Mesendoderm (in vitro differentiated cells): ENCODE measurements at regions not wholly inside any gene's neighbourhood (a gene's known extent, or its start where the extent isn't known, plus 50 kb on each side); places are given as distances from the start of the nearest gene placed in this dataset.
A peak's percentile ranks its signal among the peaks of the same experiment; 100 is the strongest.

Experiments used
- DNase-seq: peaks from one replicate; pipeline ENCODE4 v3.0.0; 2013
- H2AK5ac ChIP-seq: 2 replicates; pipeline ENCODE4 v1.6.1; 2013; ENCODE audit warnings: low read length, inconsistent platforms
- H2BK120ac ChIP-seq: 2 replicates; pipeline ENCODE4 v1.6.1; 2013; ENCODE audit warnings: low read depth, mild to moderate bottlenecking, low read length, moderate library complexity, mixed read lengths
- H2BK15ac ChIP-seq: replicated peaks from 2 replicates; pipeline ENCODE4 v1.6.1; 2013; ENCODE audit warnings: low read depth, mild to moderate bottlenecking, moderate library complexity
- H2BK5ac ChIP-seq: 2 replicates; pipeline ENCODE4 v1.6.1; 2013; ENCODE audit warnings: low read length, inconsistent platforms
- H3K18ac ChIP-seq: 2 replicates; pipeline ENCODE4 v1.6.1; 2013; ENCODE audit warnings: mild to moderate bottlenecking, low read length, mixed read lengths
- H3K23ac ChIP-seq: one replicate; pipeline ENCODE4 v1.6.1; 2013; ENCODE audit warnings: low read length
- H3K27ac ChIP-seq: 2 replicates; pipeline ENCODE4 v1.5.1; 2013; ENCODE audit warnings: low read depth, mild to moderate bottlenecking, inconsistent platforms, low read length, moderate library complexity
- H3K27me3 ChIP-seq: 2 replicates; pipeline ENCODE4 v1.6.1; 2013; ENCODE audit warnings: low read length, control low read depth, mild to moderate bottlenecking, inconsistent platforms; ENCODE audit not compliant: insufficient read depth, poor library complexity
- H3K36me3 ChIP-seq: 2 replicates; pipeline ENCODE4 v1.6.1; 2013; ENCODE audit warnings: low read length, inconsistent platforms; ENCODE audit not compliant: control insufficient read depth, insufficient read depth
- H3K4ac ChIP-seq: one replicate; pipeline ENCODE4 v1.6.1; 2013; ENCODE audit warnings: low read depth, mild to moderate bottlenecking, low read length, moderate library complexity
- H3K4me1 ChIP-seq: 2 replicates; pipeline ENCODE4 v1.6.1; 2013; ENCODE audit warnings: low read depth, low read length, inconsistent platforms; ENCODE audit not compliant: control insufficient read depth
- H3K4me2 ChIP-seq: 2 replicates; pipeline ENCODE4 v1.6.1; 2013; ENCODE audit warnings: low read length
- H3K4me3 ChIP-seq: 2 replicates; pipeline ENCODE4 v1.5.1; 2013; ENCODE audit warnings: mild to moderate bottlenecking, low read length
- H3K56ac ChIP-seq: one replicate; pipeline ENCODE4 v1.6.1; 2013; ENCODE audit warnings: low read length
- H3K79me1 ChIP-seq: 2 replicates; pipeline ENCODE4 v1.6.1; 2013; ENCODE audit warnings: low read length, inconsistent platforms
- H3K79me2 ChIP-seq: 2 replicates; pipeline ENCODE4 v1.6.1; 2013; ENCODE audit warnings: mild to moderate bottlenecking, low read length; ENCODE audit not compliant: control insufficient read depth, insufficient read depth
- H3K9ac ChIP-seq: 2 replicates; pipeline ENCODE4 v1.6.1; 2013; ENCODE audit warnings: low read length, inconsistent platforms
- H4K5ac ChIP-seq: one replicate; pipeline ENCODE4 v1.6.1; 2013; ENCODE audit warnings: low read length
- H4K8ac ChIP-seq: one replicate; pipeline ENCODE4 v1.6.1; 2013; ENCODE audit warnings: low read depth, mild to moderate bottlenecking, control low read depth, low read length, moderate library complexity
- WGBS: extraction: QIAGEN DNeasy Blood & Tissue Kit; methylation state at CpG from one replicate; pipeline ENCODE4 v1.1.7; 2013; ENCODE audit warnings: low lambda C conversion rate, missing lambda C conversion rate; ENCODE audit not compliant: insufficient coverage; ENCODE audit errors: extremely low coverage; 5-methylcytosine and 5-hydroxymethylcytosine counted together

DNA sequence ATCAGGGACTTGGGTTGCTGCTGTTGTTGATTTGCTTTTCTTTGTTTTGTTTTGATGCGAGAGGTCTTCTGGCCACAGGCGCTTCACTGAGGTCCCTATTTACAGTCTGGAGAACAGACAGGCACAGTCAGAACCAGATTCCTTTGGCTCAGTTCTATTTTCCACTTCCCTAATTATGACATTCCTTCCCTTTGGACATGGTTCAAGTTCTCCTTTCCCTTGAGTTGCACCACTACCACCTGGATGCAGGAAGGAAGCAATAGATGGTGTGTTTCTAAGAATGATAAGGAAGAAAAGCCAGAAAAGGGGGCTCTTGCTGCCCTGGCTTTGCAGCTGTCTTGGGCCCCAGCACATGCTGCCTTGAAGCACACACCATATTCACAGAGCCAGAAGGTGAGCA, 160.6 kb downstream of the MAF start:
- Histone ChIP-seq H3K36me3 (no peaks in the 10 kb centered on the region), H3K4me1 (no peaks in the 10 kb centered on the region), H4K8ac (no peak overlapping the region), H3K27me3 (no peaks in the 10 kb centered on the region), H3K18ac (no peak overlapping the region), H3K4me2 (no peak overlapping the region), H2BK120ac (no peak overlapping the region), H2BK5ac (no peak overlapping the region), H3K4me3 (no peak overlapping the region), H3K23ac (no peak overlapping the region), H3K9ac (no peak overlapping the region), H3K56ac (no peak overlapping the region), H3K79me1 (no peaks in the 10 kb centered on the region), H2AK5ac (no peak overlapping the region), H3K4ac (no peak overlapping the region), H3K27ac (no peak overlapping the region), H2BK15ac (no peak overlapping the region), H3K79me2 (no peaks in the 10 kb centered on the region), H4K5ac (no peak overlapping the region)
- no CpG with 5 or more reads among the region's 2 CpGs for WGBS
- no peak for DNase-seq

DNA sequence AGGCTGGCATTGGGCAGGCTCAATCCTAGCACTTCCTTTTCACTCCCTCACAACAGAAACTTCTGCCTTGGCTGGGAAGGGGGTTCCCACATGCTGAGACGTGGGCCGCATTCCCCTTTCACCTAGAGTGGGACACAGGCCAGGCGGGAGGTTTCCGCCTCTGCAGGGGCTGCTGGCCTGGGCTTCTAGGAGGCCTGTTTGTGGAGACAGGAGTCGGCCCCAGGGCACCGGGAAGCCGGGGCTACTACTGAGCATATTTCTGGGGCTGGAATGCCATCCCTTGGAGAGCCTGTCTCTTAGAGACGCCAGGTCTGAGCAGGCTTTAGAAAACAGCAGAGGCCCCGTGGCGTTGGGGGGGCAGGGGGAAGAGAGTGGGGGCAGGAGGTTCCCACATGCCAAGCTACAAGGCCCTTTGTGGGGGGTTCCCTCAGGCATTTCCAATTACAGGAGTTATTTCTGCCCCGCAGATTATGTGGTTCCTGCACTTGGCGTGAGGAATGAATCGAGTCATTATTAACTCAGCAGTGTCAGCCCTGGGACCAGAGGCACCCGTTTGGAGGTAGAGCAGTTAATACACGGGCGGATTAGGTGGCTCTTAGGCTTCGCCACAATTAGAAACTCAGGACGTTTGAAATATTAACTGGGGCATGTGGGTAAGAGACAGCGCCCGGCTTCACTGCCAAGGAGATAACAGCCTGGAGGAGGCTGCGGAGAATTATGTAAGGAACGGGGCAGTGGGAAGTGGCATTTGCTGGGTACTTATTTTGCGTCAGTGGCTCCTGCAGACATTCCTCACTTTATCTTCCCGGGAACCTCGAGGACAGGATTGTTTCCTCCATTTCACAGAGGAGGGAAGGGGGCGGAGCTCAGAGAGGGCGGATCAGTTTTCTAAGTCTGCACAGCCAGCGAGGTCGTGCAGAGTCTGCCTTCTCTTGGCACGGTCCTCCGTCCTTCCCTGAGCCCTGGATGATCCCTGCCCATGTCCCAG, 162.5 kb downstream of the MAF start:
- Histone ChIP-seq H3K56ac (peak overlapping the region; percentile 17), H2BK15ac (no peak overlapping the region), H3K27ac (no peak overlapping the region), H3K36me3 (no peaks in the 10 kb centered on the region), H3K18ac (no peak overlapping the region), H3K4me3 (no peak overlapping the region), H3K79me1 (no peaks in the 10 kb centered on the region), H2AK5ac (no peak overlapping the region), H3K9ac (no peak overlapping the region), H3K4ac (no peak overlapping the region), H3K4me1 (no peaks in the 10 kb centered on the region), H2BK120ac (no peak overlapping the region), H3K27me3 (no peaks in the 10 kb centered on the region), H3K79me2 (no peaks in the 10 kb centered on the region), H3K4me2 (no peak overlapping the region), H3K23ac (no peak overlapping the region), H4K5ac (no peak overlapping the region), H4K8ac (no peak overlapping the region), H2BK5ac (no peak overlapping the region)
- peak; percentile 57 for DNase-seq
- WGBS, result no CpG with 5 or more reads among the region's 31 CpGs

DNA sequence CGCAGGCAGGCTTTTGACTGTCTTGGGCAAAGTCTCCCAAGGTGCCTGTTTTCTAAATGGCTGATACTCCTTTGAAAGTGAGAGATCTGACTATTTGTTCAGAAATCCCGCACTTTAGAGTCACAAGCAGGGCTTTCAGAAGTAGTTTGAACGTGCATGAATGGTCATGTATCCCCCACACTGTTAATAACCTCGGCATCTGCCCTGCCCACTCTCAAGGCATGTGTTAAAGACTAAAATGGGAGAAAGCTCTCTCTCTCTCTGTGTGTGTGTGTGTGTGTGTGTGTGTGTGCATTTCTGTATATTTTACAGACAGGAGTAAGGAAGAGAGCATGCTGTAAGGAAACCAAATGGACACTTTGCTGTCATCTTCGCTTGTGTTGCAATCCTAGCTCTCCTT, 163.7 kb downstream of the MAF start:
- no CpG with 5 or more reads among the region's 5 CpGs for WGBS
- no peak overlapping the region for H3K27ac ChIP-seq
- H3K4me1 ChIP-seq, result no peaks in the 10 kb centered on the region
- no peak overlapping the region for H3K18ac ChIP-seq
- H2AK5ac ChIP-seq, result no peak overlapping the region
- H3K23ac ChIP-seq, result no peak overlapping the region
- no peak overlapping the region for H2BK120ac ChIP-seq
- H4K8ac ChIP-seq, result no peak overlapping the region
- DNase-seq, result no peak
- no peak overlapping the region for H2BK5ac ChIP-seq
- H3K56ac ChIP-seq, result no peak overlapping the region
- no peak overlapping the region for H3K9ac ChIP-seq
- H3K4me3 ChIP-seq, result no peak overlapping the region
- H4K5ac ChIP-seq, result no peak overlapping the region
- no peak overlapping the region for H2BK15ac ChIP-seq
- H3K4me2 ChIP-seq, result no peak overlapping the region
- no peaks in the 10 kb centered on the region for H3K79me2 ChIP-seq
- H3K36me3 ChIP-seq, result no peaks in the 10 kb centered on the region
- no peaks in the 10 kb centered on the region for H3K27me3 ChIP-seq
- H3K79me1 ChIP-seq, result no peaks in the 10 kb centered on the region
- H3K4ac ChIP-seq, result no peak overlapping the region

DNA sequence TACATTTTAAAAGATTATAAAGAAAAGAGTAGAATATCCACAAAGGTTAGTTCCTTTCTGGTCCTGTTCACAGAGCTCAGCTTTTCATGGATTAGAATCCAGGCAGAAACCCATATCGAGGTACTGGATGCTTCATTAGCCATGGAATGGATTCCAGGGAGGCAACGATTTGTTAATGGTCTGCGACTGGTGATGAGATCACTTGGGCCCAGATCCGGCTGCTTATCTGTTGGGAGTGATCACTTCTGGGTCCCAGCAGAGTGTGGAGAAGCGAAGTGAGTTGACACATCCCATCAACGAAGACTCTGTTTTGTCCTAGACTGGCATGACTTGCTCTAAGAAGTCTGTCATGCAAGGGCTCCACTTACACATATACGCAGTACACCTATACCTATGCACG, 165.8 kb downstream of the MAF start:
- no peaks in the 10 kb centered on the region for H3K4me1 ChIP-seq
- no peak overlapping the region for H3K4ac ChIP-seq
- no peaks in the 10 kb centered on the region for H3K27me3 ChIP-seq
- H3K79me1 ChIP-seq, result no peaks in the 10 kb centered on the region
- no peak overlapping the region for H3K23ac ChIP-seq
- no peak overlapping the region for H3K18ac ChIP-seq
- no peak overlapping the region for H3K9ac ChIP-seq
- H4K8ac ChIP-seq, result no peak overlapping the region
- no peak overlapping the region for H3K27ac ChIP-seq
- WGBS, result no CpG with 5 or more reads among the region's 8 CpGs
- H2BK5ac ChIP-seq, result no peak overlapping the region
- no peak overlapping the region for H2BK15ac ChIP-seq
- H3K4me3 ChIP-seq, result no peak overlapping the region
- H4K5ac ChIP-seq, result no peak overlapping the region
- no peak overlapping the region for H3K4me2 ChIP-seq
- no peak for DNase-seq
- H3K79me2 ChIP-seq, result no peaks in the 10 kb centered on the region
- H2BK120ac ChIP-seq, result no peak overlapping the region
- H2AK5ac ChIP-seq, result no peak overlapping the region
- H3K56ac ChIP-seq, result no peak overlapping the region
- no peaks in the 10 kb centered on the region for H3K36me3 ChIP-seq

DNA sequence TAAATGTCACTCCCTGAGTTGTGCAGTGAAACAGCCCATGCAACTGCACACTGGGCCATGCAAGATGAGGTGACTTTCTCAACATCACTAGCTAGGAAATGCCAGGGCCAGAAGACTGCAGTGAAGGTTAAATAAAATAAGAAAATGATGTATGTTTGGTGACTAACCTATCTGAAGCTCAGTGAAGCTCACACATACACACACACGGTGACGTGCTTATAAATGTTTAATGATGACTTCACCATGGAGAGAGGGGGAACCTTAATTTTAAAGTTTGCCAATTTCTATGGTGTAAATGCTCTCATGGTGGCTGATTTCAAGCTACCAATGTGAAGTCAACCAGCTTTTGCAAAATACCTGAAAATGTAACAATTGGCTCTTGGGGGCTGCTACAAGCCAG, 166.4 kb downstream of the MAF start:
- H3K27ac ChIP-seq, result no peak overlapping the region
- H3K79me2 ChIP-seq, result no peaks in the 10 kb centered on the region
- no peaks in the 10 kb centered on the region for H3K4me1 ChIP-seq
- H3K27me3 ChIP-seq, result no peaks in the 10 kb centered on the region
- H2BK15ac ChIP-seq, result no peak overlapping the region
- no peaks in the 10 kb centered on the region for H3K79me1 ChIP-seq
- no peak overlapping the region for H4K5ac ChIP-seq
- H2BK120ac ChIP-seq, result no peak overlapping the region
- H3K18ac ChIP-seq, result no peak overlapping the region
- no peak overlapping the region for H3K4ac ChIP-seq
- no CpG with 5 or more reads among the region's 2 CpGs for WGBS
- no peak overlapping the region for H2AK5ac ChIP-seq
- no peak overlapping the region for H4K8ac ChIP-seq
- no peak overlapping the region for H2BK5ac ChIP-seq
- H3K56ac ChIP-seq, result no peak overlapping the region
- no peak overlapping the region for H3K23ac ChIP-seq
- H3K36me3 ChIP-seq, result no peaks in the 10 kb centered on the region
- no peak overlapping the region for H3K4me3 ChIP-seq
- H3K9ac ChIP-seq, result no peak overlapping the region
- DNase-seq, result no peak
- no peak overlapping the region for H3K4me2 ChIP-seq

DNA sequence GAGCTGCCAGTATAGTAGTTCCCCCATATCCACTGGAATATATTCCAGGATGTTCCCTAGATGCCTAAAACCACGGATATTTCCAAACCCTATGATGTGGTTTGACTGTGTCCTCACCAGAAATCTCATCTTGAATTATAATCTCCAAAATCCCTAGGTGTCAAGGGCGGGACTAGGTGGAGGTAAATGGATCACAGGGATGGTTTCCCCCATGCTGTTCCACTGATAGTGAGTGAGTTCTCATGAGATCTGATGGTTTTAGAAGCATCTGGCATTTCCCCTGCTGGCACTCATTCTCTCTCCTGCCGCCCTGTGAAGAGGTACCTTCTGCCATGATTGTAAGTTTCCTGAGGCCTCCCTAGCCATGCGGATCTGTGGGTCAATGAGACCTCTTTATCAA, 168.6 kb downstream of the MAF start:
- Histone ChIP-seq H3K4ac (no peak overlapping the region), H3K9ac (no peak overlapping the region), H4K5ac (no peak overlapping the region), H3K4me3 (no peak overlapping the region), H2AK5ac (no peak overlapping the region), H3K36me3 (no peaks in the 10 kb centered on the region), H3K27ac (no peak overlapping the region), H3K79me2 (no peaks in the 10 kb centered on the region), H3K27me3 (no peaks in the 10 kb centered on the region), H3K79me1 (no peaks in the 10 kb centered on the region), H3K4me1 (no peaks in the 10 kb centered on the region), H4K8ac (no peak overlapping the region), H3K23ac (no peak overlapping the region), H3K56ac (no peak overlapping the region), H2BK120ac (no peak overlapping the region), H2BK5ac (no peak overlapping the region), H2BK15ac (no peak overlapping the region), H3K4me2 (no peak overlapping the region), H3K18ac (no peak overlapping the region)
- no CpG with 5 or more reads among the region's 4 CpGs for WGBS
- peak; percentile 65 for DNase-seq
